ENCODE measurements at regions not wholly inside any gene's neighbourhood (a gene's known extent, or its start where the extent isn't known, plus 50 kb on each side); places are given as distances from the start of the nearest gene placed in this dataset.

DNA sequence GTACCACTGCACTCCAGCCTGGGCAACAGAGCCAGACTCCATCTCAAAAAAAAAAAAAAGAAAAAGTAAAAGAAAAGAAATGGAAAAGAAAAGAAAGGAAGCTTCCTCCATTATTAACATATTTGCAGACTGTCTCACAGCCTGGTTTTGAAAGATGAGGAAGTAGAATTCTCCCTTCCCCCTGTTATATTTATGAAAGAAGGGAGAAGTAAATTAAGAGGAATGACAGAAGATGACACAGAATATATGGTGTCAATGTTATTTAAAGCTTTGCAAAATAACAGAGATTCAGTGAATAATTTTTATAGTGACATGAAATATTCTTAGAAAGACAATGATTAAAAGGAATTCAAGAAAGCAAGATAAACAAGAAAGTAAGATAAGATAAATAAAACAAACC, 83.7 kb upstream of the PRSS16 start:
- H3K36me3 Mint-ChIP-seq (ENCODE audit: insufficient read depth in 1 of 3, low read depth in 3 of 3): no peaks in the 10 kb centered on the region
- H3K56ac ChIP-seq (ENCODE audit: insufficient read length, low read depth, low read length): no peak overlapping the region
- H3K4ac ChIP-seq (ENCODE audit: low read depth, low read length): no peak overlapping the region
- H2BK15ac ChIP-seq (ENCODE audit: low read depth, low read length): no peak overlapping the region
- no peak overlapping the region for H3K27ac Mint-ChIP-seq
- H4K8ac ChIP-seq (replicated peaks; ENCODE audit: insufficient read length, low read depth, low read length): no peak overlapping the region
- H4K91ac ChIP-seq (ENCODE audit: insufficient read length, low read depth, low read length): no peak overlapping the region
- peaks cover 20 to 23% of the 10 kb centered on the region in 2 experiments for H3K4me1 Mint-ChIP-seq
- H3K9ac ChIP-seq (ENCODE audit: extremely low read depth, insufficient read length, low read length): no peak overlapping the region
- H2BK12ac ChIP-seq (ENCODE audit: insufficient read length, low read depth, low read length): no peak overlapping the region
- no peak overlapping the region for H2AFZ ChIP-seq (ENCODE audit: low read length)
- TF ChIP-seq, protein P1, sequence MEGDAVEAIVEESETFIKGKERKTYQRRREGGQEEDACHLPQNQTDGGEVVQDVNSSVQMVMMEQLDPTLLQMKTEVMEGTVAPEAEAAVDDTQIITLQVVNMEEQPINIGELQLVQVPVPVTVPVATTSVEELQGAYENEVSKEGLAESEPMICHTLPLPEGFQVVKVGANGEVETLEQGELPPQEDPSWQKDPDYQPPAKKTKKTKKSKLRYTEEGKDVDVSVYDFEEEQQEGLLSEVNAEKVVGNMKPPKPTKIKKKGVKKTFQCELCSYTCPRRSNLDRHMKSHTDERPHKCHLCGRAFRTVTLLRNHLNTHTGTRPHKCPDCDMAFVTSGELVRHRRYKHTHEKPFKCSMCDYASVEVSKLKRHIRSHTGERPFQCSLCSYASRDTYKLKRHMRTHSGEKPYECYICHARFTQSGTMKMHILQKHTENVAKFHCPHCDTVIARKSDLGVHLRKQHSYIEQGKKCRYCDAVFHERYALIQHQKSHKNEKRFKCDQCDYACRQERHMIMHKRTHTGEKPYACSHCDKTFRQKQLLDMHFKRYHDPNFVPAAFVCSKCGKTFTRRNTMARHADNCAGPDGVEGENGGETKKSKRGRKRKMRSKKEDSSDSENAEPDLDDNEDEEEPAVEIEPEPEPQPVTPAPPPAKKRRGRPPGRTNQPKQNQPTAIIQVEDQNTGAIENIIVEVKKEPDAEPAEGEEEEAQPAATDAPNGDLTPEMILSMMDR (conservative IDR thresholded peaks at IDR 0.05): no peak
- no peaks in the 10 kb centered on the region for H3K9me3 ChIP-seq (ENCODE audit: control insufficient read depth, low read depth, low read length)
- no peak overlapping the region for H3K18ac ChIP-seq (ENCODE audit: insufficient read length, low read depth, low read length)
- H3K23me2 ChIP-seq (ENCODE audit: insufficient read length, low read depth, low read length, poor library complexity, severe bottlenecking): no peaks in the 10 kb centered on the region
- no peaks in the 10 kb centered on the region for H3K79me1 ChIP-seq (ENCODE audit: insufficient read depth, low read depth, low read length, poor library complexity, severe bottlenecking)
- DNase-seq: no peak
- no peaks in the 10 kb centered on the region for H3K27me3 ChIP-seq (ENCODE audit: insufficient read depth, low read length)
- no peaks in the 10 kb centered on the region for H3K79me2 ChIP-seq (ENCODE audit: insufficient read depth, low read length)
- no peaks in the 10 kb centered on the region for H4K20me1 ChIP-seq (ENCODE audit: control insufficient read depth, insufficient read depth, insufficient read length)
- no peak overlapping the region for H3K23ac ChIP-seq (ENCODE audit: insufficient read length, low read depth, low read length)
- H3K4me3 Mint-ChIP-seq: no peak overlapping the region
- H2BK20ac ChIP-seq (ENCODE audit: low read depth, low read length, poor library complexity, severe bottlenecking): no peak overlapping the region
- H2AK5ac ChIP-seq (ENCODE audit: insufficient read length, low read length): no peak overlapping the region
- peaks cover 7% of the 10 kb centered on the region; the same call in 1 of the 2 replicates for H3K4me1 ChIP-seq (ENCODE audit: insufficient read depth, low read length)
- H3K9me3 Mint-ChIP-seq: no peaks in the 10 kb centered on the region; a peak in 1 of 5 replicates
- H3K14ac ChIP-seq (ENCODE audit: insufficient read depth, low read length): no peak overlapping the region
- H4K5ac ChIP-seq (ENCODE audit: insufficient read length, low read depth, low read length): no peak overlapping the region
- no peak overlapping the region for H2BK120ac ChIP-seq (ENCODE audit: low read depth, low read length, poor library complexity, severe bottlenecking)
- H3K4me2 ChIP-seq (ENCODE audit: insufficient read depth, insufficient read length, low read length): no peak overlapping the region
- H3T11ph ChIP-seq (ENCODE audit: low read length): no peak overlapping the region
- no peak overlapping the region for H2BK5ac ChIP-seq (ENCODE audit: insufficient read length, low read length)
- no peak overlapping the region for H3K27ac ChIP-seq (ENCODE audit: insufficient read length, low read depth, low read length)
- no peaks in the 10 kb centered on the region; the same call in 1 of the 2 replicates for H3K27me3 Mint-ChIP-seq (ENCODE audit: low read depth)
